ENCODE measurements at regions not wholly inside any gene's neighbourhood (a gene's known extent, or its start where the extent isn't known, plus 50 kb on each side); places are given as distances from the start of the nearest gene placed in this dataset.

DNA sequence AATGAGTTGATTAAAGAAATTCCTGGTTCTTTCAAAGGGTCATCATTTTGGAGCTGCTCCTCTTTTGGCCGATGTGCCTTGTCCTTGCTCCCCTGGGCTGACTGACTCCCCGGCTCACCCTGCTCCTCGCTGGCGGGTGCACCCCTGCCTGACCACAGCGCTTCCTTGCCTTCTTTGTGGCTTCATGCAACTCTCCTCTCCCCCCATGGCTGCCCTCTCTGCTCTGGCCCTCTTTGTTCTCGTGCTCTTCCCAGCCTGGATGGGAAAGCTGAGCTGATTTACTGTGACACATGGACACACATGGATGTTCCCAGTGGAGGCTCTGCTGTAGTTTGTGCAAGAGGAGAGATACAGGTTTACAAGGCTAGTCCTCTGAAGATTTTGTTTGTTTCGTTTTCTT is 234.6 kb downstream of the HAUS1 start (continued):
- TF ChIP-seq TAF7 (optimal IDR thresholded peaks at IDR 0.05; ENCODE audit: borderline replicate concordance, low read depth, low read length) (no peak), MAFK (IDR thresholded peaks at IDR 0.05; ENCODE audit: low read depth, low read length) (no peak)
- TF ChIP-seq, protein P1, sequence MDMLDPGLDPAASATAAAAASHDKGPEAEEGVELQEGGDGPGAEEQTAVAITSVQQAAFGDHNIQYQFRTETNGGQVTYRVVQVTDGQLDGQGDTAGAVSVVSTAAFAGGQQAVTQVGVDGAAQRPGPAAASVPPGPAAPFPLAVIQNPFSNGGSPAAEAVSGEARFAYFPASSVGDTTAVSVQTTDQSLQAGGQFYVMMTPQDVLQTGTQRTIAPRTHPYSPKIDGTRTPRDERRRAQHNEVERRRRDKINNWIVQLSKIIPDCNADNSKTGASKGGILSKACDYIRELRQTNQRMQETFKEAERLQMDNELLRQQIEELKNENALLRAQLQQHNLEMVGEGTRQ (IDR thresholded peaks at IDR 0.05; ENCODE audit: low read length), result no peak
- TF ChIP-seq, protein P2, sequence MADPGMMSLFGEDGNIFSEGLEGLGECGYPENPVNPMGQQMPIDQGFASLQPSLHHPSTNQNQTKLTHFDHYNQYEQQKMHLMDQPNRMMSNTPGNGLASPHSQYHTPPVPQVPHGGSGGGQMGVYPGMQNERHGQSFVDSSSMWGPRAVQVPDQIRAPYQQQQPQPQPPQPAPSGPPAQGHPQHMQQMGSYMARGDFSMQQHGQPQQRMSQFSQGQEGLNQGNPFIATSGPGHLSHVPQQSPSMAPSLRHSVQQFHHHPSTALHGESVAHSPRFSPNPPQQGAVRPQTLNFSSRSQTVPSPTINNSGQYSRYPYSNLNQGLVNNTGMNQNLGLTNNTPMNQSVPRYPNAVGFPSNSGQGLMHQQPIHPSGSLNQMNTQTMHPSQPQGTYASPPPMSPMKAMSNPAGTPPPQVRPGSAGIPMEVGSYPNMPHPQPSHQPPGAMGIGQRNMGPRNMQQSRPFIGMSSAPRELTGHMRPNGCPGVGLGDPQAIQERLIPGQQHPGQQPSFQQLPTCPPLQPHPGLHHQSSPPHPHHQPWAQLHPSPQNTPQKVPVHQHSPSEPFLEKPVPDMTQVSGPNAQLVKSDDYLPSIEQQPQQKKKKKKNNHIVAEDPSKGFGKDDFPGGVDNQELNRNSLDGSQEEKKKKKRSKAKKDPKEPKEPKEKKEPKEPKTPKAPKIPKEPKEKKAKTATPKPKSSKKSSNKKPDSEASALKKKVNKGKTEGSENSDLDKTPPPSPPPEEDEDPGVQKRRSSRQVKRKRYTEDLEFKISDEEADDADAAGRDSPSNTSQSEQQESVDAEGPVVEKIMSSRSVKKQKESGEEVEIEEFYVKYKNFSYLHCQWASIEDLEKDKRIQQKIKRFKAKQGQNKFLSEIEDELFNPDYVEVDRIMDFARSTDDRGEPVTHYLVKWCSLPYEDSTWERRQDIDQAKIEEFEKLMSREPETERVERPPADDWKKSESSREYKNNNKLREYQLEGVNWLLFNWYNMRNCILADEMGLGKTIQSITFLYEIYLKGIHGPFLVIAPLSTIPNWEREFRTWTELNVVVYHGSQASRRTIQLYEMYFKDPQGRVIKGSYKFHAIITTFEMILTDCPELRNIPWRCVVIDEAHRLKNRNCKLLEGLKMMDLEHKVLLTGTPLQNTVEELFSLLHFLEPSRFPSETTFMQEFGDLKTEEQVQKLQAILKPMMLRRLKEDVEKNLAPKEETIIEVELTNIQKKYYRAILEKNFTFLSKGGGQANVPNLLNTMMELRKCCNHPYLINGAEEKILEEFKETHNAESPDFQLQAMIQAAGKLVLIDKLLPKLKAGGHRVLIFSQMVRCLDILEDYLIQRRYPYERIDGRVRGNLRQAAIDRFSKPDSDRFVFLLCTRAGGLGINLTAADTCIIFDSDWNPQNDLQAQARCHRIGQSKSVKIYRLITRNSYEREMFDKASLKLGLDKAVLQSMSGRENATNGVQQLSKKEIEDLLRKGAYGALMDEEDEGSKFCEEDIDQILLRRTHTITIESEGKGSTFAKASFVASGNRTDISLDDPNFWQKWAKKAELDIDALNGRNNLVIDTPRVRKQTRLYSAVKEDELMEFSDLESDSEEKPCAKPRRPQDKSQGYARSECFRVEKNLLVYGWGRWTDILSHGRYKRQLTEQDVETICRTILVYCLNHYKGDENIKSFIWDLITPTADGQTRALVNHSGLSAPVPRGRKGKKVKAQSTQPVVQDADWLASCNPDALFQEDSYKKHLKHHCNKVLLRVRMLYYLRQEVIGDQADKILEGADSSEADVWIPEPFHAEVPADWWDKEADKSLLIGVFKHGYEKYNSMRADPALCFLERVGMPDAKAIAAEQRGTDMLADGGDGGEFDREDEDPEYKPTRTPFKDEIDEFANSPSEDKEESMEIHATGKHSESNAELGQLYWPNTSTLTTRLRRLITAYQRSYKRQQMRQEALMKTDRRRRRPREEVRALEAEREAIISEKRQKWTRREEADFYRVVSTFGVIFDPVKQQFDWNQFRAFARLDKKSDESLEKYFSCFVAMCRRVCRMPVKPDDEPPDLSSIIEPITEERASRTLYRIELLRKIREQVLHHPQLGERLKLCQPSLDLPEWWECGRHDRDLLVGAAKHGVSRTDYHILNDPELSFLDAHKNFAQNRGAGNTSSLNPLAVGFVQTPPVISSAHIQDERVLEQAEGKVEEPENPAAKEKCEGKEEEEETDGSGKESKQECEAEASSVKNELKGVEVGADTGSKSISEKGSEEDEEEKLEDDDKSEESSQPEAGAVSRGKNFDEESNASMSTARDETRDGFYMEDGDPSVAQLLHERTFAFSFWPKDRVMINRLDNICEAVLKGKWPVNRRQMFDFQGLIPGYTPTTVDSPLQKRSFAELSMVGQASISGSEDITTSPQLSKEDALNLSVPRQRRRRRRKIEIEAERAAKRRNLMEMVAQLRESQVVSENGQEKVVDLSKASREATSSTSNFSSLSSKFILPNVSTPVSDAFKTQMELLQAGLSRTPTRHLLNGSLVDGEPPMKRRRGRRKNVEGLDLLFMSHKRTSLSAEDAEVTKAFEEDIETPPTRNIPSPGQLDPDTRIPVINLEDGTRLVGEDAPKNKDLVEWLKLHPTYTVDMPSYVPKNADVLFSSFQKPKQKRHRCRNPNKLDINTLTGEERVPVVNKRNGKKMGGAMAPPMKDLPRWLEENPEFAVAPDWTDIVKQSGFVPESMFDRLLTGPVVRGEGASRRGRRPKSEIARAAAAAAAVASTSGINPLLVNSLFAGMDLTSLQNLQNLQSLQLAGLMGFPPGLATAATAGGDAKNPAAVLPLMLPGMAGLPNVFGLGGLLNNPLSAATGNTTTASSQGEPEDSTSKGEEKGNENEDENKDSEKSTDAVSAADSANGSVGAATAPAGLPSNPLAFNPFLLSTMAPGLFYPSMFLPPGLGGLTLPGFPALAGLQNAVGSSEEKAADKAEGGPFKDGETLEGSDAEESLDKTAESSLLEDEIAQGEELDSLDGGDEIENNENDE (IDR thresholded peaks at IDR 0.05; ENCODE audit: insufficient replicate concordance, low read length), result no peak

Data from H1 (cell line).